Trophoblast cell (in vitro differentiated cells and primary cell): ENCODE measurements at regions not wholly inside any gene's neighbourhood (a gene's known extent, or its start where the extent isn't known, plus 50 kb on each side); places are given as distances from the start of the nearest gene placed in this dataset.

Experiments
- DNase-seq, 2 donors: peaks; one replicate each; pipeline ENCODE4 v3.0.0-alpha.2; 2016
- H2AFZ ChIP-seq: 2 replicates; pipeline ENCODE4 v1.6.1; 2013; ENCODE audit warnings: low read length, moderate library complexity, mild to moderate bottlenecking; ENCODE audit not compliant: insufficient read depth, poor library complexity
- H2AK5ac ChIP-seq: 2 replicates; pipeline ENCODE4 v1.6.1; 2013; ENCODE audit warnings: mild to moderate bottlenecking, low read length
- H2BK120ac ChIP-seq: 2 replicates; pipeline ENCODE4 v1.6.1; 2013; ENCODE audit warnings: low read length, mild to moderate bottlenecking, moderate library complexity; ENCODE audit not compliant: insufficient read depth, poor library complexity
- H2BK12ac ChIP-seq: 2 replicates; pipeline ENCODE4 v1.6.1; 2013; ENCODE audit warnings: mild to moderate bottlenecking, low read length, moderate library complexity
- H2BK5ac ChIP-seq: 2 replicates; pipeline ENCODE4 v1.6.1; 2013; ENCODE audit warnings: low read length, low read depth, moderate library complexity, mild to moderate bottlenecking; ENCODE audit not compliant: poor library complexity
- H3K14ac ChIP-seq: 2 replicates; pipeline ENCODE4 v1.6.1; 2013; ENCODE audit warnings: mild to moderate bottlenecking, low read length
- H3K18ac ChIP-seq: 2 replicates; pipeline ENCODE4 v1.6.1; 2013; ENCODE audit warnings: mild to moderate bottlenecking, low read length
- H3K23ac ChIP-seq: 2 replicates; pipeline ENCODE4 v1.6.1; 2013; ENCODE audit warnings: low read length
- H3K27ac ChIP-seq: 2 replicates; pipeline ENCODE4 v1.5.1; 2013; ENCODE audit warnings: low read depth, mild to moderate bottlenecking, inconsistent platforms, low read length, moderate library complexity
- H3K27me3 ChIP-seq: 2 replicates; pipeline ENCODE4 v1.6.1; 2013; ENCODE audit warnings: inconsistent platforms, mild to moderate bottlenecking, low read length, moderate library complexity; ENCODE audit not compliant: insufficient read depth
- H3K36me3 ChIP-seq, 2 experiments: 1 replicate in 1 of 2; 2 replicates in 1 of 2; pipeline ENCODE4 v1.6.1; 2013; ENCODE audit warnings: low read length in 2 of 2, mild to moderate bottlenecking in 2 of 2, moderate library complexity in 1 of 2; ENCODE audit not compliant: insufficient read depth in 2 of 2, control insufficient read depth in 1 of 2
- H3K4ac ChIP-seq: 2 replicates; pipeline ENCODE4 v1.6.1; 2013; ENCODE audit warnings: low read depth, mild to moderate bottlenecking, low read length, moderate library complexity
- H3K4me1 ChIP-seq, 2 experiments: 1 replicate in 1 of 2; 2 replicates in 1 of 2; pipeline ENCODE4 v1.6.1; 2013; ENCODE audit warnings: low read length in 2 of 2, mild to moderate bottlenecking in 2 of 2, moderate library complexity in 1 of 2; ENCODE audit not compliant: insufficient read depth in 2 of 2, control insufficient read depth in 1 of 2
- H3K4me2 ChIP-seq: 2 replicates; pipeline ENCODE4 v1.6.1; 2013; ENCODE audit warnings: inconsistent platforms, mild to moderate bottlenecking, low read length, moderate library complexity
- H3K4me3 ChIP-seq: 2 replicates; pipeline ENCODE4 v1.5.1; 2013; ENCODE audit warnings: mild to moderate bottlenecking, low read depth, low read length, inconsistent platforms
- H3K79me1 ChIP-seq: one replicate; pipeline ENCODE4 v1.6.1; 2013; ENCODE audit warnings: low read length
- H3K79me2 ChIP-seq: 2 replicates; pipeline ENCODE4 v1.6.1; 2013; ENCODE audit warnings: low read length, mild to moderate bottlenecking; ENCODE audit not compliant: control insufficient read depth, insufficient read depth, poor library complexity
- H3K9ac ChIP-seq: 2 replicates; pipeline ENCODE4 v1.6.1; 2013; ENCODE audit warnings: mild to moderate bottlenecking, low read length
- H3K9me3 ChIP-seq: 2 replicates; pipeline ENCODE4 v1.6.1; 2013; ENCODE audit warnings: low read depth, mild to moderate bottlenecking, control low read depth, inconsistent platforms, low read length; ENCODE audit not compliant: insufficient read depth
- H4K12ac ChIP-seq: 2 replicates; pipeline ENCODE4 v1.6.1; 2013; ENCODE audit warnings: low read depth, mild to moderate bottlenecking, low read length, moderate library complexity
- H4K8ac ChIP-seq: 2 replicates; pipeline ENCODE4 v1.6.1; 2013; ENCODE audit warnings: low read depth, mild to moderate bottlenecking, low read length, moderate library complexity
- H4K91ac ChIP-seq: one replicate; pipeline ENCODE4 v1.6.1; 2013; ENCODE audit warnings: low read depth, mild to moderate bottlenecking, low read length, moderate library complexity
- WGBS: extraction: QIAGEN DNeasy Blood & Tissue Kit; methylation state at CpG from one replicate; pipeline ENCODE4 v1.1.7; 2013; ENCODE audit warnings: missing lambda C conversion rate; ENCODE audit not compliant: insufficient read length, insufficient coverage; ENCODE audit errors: extremely low coverage; 5-methylcytosine and 5-hydroxymethylcytosine counted together

- Histone ChIP-seq H4K8ac (no peak overlapping the region), H3K4ac (no peak overlapping the region), H2AFZ (no peak overlapping the region), H3K79me1 (no peaks in the 10 kb centered on the region), H3K14ac (no peak overlapping the region), H3K27ac (no peak overlapping the region), H3K18ac (no peak overlapping the region), H2BK5ac (no peak overlapping the region), H3K23ac (no peak overlapping the region), H3K4me1 (no peaks in the 10 kb centered on the region), H3K79me2 (no peaks in the 10 kb centered on the region), H3K9ac (no peak overlapping the region), H2BK12ac (no peak overlapping the region), H4K12ac (no peak overlapping the region), H3K4me3 (no peak overlapping the region), H2AK5ac (no peak overlapping the region), H3K27me3 (no peaks in the 10 kb centered on the region), H3K9me3 (peaks cover 2% of the 10 kb centered on the region), H3K4me2 (no peak overlapping the region), H2BK120ac (no peak overlapping the region), H3K36me3 (no peaks in the 10 kb centered on the region), H4K91ac (no peak overlapping the region)
- DNase-seq: no peak
- WGBS: no CpG with 5 or more reads among the region's 1 CpG
These were observed 205.1 kb upstream of the SEMA3A start for GRCh38 chr7:84399661-84400060.

- H3K4me1 ChIP-seq: no peaks in the 10 kb centered on the region
- no peak overlapping the region for H2BK5ac ChIP-seq
- no peaks in the 10 kb centered on the region for H3K36me3 ChIP-seq
- no peak overlapping the region for H2AFZ ChIP-seq
- H3K4me3 ChIP-seq: no peak overlapping the region
- H4K12ac ChIP-seq: no peak overlapping the region
- DNase-seq: peak in 1 of 2 donors; percentile 6
- no peak overlapping the region for H2AK5ac ChIP-seq
- H3K4me2 ChIP-seq: no peak overlapping the region
- no peak overlapping the region for H4K91ac ChIP-seq
- no peaks in the 10 kb centered on the region for H3K9me3 ChIP-seq
- H4K8ac ChIP-seq: no peak overlapping the region
- H3K4ac ChIP-seq: no peak overlapping the region
- no peaks in the 10 kb centered on the region for H3K27me3 ChIP-seq
- no peak overlapping the region for H3K23ac ChIP-seq
- no peak overlapping the region for H2BK120ac ChIP-seq
- no peak overlapping the region for H3K9ac ChIP-seq
- no peaks in the 10 kb centered on the region for H3K79me2 ChIP-seq
- H2BK12ac ChIP-seq: no peak overlapping the region
- H3K27ac ChIP-seq: no peak overlapping the region
- H3K18ac ChIP-seq: no peak overlapping the region
- H3K14ac ChIP-seq: no peak overlapping the region
- H3K79me1 ChIP-seq: no peaks in the 10 kb centered on the region
These were observed 199.6 kb upstream of the SEMA3A start for GRCh38 chr7:84394219-84394618.

- no peak overlapping the region for H3K14ac ChIP-seq
- no peak overlapping the region for H3K23ac ChIP-seq
- H2BK5ac ChIP-seq: no peak overlapping the region
- H4K8ac ChIP-seq: no peak overlapping the region
- H3K18ac ChIP-seq: no peak overlapping the region
- no peak overlapping the region for H4K91ac ChIP-seq
- no peak overlapping the region for H3K4ac ChIP-seq
- H3K79me1 ChIP-seq: no peaks in the 10 kb centered on the region
- no peaks in the 10 kb centered on the region for H3K79me2 ChIP-seq
- H2BK120ac ChIP-seq: no peak overlapping the region
- H3K36me3 ChIP-seq: no peaks in the 10 kb centered on the region
- H3K27me3 ChIP-seq: no peaks in the 10 kb centered on the region
- no peaks in the 10 kb centered on the region for H3K4me1 ChIP-seq
- H2AFZ ChIP-seq: no peak overlapping the region
- no peak overlapping the region for H2AK5ac ChIP-seq
- H2BK12ac ChIP-seq: no peak overlapping the region
- no peak overlapping the region for H3K4me3 ChIP-seq
- H3K9me3 ChIP-seq: no peaks in the 10 kb centered on the region
- H3K9ac ChIP-seq: no peak overlapping the region
- H4K12ac ChIP-seq: no peak overlapping the region
- H3K27ac ChIP-seq: no peak overlapping the region
- DNase-seq: no peak
- no peak overlapping the region for H3K4me2 ChIP-seq
These were observed 199.2 kb upstream of the SEMA3A start for GRCh38 chr7:84393786-84394185.

- Histone ChIP-seq H4K8ac (no peak overlapping the region), H3K4me3 (no peak overlapping the region), H2AK5ac (no peak overlapping the region), H3K79me2 (no peaks in the 10 kb centered on the region), H2BK5ac (no peak overlapping the region), H3K9ac (no peak overlapping the region), H3K14ac (no peak overlapping the region), H3K27ac (no peak overlapping the region), H3K36me3 (no peaks in the 10 kb centered on the region), H3K4me2 (no peak overlapping the region), H3K18ac (no peak overlapping the region), H4K12ac (no peak overlapping the region), H2AFZ (no peak overlapping the region), H3K4ac (no peak overlapping the region), H3K4me1 (no peaks in the 10 kb centered on the region), H3K79me1 (no peaks in the 10 kb centered on the region), H3K23ac (no peak overlapping the region), H3K27me3 (no peaks in the 10 kb centered on the region), H2BK12ac (no peak overlapping the region), H2BK120ac (no peak overlapping the region), H3K9me3 (no peaks in the 10 kb centered on the region), H4K91ac (no peak overlapping the region)
- no peak for DNase-seq
- no CpG with 5 or more reads among the region's 3 CpGs for WGBS
These were observed 196.3 kb upstream of the SEMA3A start for GRCh38 chr7:84390845-84391244.

- Histone ChIP-seq H3K27ac (no peak overlapping the region), H2BK12ac (no peak overlapping the region), H3K36me3 (no peaks in the 10 kb centered on the region), H3K9ac (no peak overlapping the region), H4K8ac (no peak overlapping the region), H3K27me3 (no peaks in the 10 kb centered on the region), H3K14ac (no peak overlapping the region), H4K91ac (no peak overlapping the region), H3K79me2 (no peaks in the 10 kb centered on the region), H3K4me2 (no peak overlapping the region), H3K18ac (no peak overlapping the region), H3K23ac (no peak overlapping the region), H3K4me3 (no peak overlapping the region), H4K12ac (no peak overlapping the region), H2AK5ac (no peak overlapping the region), H3K9me3 (no peaks in the 10 kb centered on the region), H3K4me1 (no peaks in the 10 kb centered on the region), H2BK5ac (no peak overlapping the region), H3K4ac (no peak overlapping the region), H3K79me1 (no peaks in the 10 kb centered on the region), H2AFZ (no peak overlapping the region), H2BK120ac (no peak overlapping the region)
- DNase-seq: no peak
- WGBS: no CpG with 5 or more reads among the region's 4 CpGs
These were observed 194.7 kb upstream of the SEMA3A start for GRCh38 chr7:84389242-84389641.
